ENCODE measurements at regions not wholly inside any gene's neighbourhood (a gene's known extent, or its start where the extent isn't known, plus 50 kb on each side); places are given as distances from the start of the nearest gene placed in this dataset.

DNA sequence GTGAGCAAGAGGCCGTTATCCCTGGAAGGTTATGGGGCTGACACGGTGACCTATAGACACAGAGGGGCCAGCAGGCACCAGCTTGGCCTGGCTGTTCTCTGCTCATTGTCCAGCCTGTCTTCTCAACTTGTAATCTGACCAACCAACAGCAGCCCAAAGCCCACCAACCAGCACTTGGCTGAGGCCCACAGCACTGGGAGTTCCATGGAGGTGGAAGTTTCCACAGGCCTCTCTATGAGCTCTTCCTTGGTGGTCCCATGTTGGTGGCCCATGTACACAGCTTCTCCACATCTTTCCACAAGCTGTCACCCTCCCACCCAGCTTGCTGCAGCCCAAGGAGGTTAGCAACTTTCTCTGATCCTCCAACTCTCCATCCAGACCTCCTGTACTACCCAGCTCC lies 56.2 kb upstream of the KLHL31 start:
- no peak overlapping the region for H3K4me3 ChIP-seq (ENCODE audit: low read depth, low read length)
- TF ChIP-seq, protein P1, sequence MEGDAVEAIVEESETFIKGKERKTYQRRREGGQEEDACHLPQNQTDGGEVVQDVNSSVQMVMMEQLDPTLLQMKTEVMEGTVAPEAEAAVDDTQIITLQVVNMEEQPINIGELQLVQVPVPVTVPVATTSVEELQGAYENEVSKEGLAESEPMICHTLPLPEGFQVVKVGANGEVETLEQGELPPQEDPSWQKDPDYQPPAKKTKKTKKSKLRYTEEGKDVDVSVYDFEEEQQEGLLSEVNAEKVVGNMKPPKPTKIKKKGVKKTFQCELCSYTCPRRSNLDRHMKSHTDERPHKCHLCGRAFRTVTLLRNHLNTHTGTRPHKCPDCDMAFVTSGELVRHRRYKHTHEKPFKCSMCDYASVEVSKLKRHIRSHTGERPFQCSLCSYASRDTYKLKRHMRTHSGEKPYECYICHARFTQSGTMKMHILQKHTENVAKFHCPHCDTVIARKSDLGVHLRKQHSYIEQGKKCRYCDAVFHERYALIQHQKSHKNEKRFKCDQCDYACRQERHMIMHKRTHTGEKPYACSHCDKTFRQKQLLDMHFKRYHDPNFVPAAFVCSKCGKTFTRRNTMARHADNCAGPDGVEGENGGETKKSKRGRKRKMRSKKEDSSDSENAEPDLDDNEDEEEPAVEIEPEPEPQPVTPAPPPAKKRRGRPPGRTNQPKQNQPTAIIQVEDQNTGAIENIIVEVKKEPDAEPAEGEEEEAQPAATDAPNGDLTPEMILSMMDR (IDR thresholded peaks at IDR 0.05; ENCODE audit: low read depth, low read length) = no peak
- no peak for DNase-seq (ENCODE audit: low read depth, low spot score)
- in situ Hi-C loops (cut with HindIII; ENCODE audit: low sequenced_read_pairs) = no loop called here

DNA sequence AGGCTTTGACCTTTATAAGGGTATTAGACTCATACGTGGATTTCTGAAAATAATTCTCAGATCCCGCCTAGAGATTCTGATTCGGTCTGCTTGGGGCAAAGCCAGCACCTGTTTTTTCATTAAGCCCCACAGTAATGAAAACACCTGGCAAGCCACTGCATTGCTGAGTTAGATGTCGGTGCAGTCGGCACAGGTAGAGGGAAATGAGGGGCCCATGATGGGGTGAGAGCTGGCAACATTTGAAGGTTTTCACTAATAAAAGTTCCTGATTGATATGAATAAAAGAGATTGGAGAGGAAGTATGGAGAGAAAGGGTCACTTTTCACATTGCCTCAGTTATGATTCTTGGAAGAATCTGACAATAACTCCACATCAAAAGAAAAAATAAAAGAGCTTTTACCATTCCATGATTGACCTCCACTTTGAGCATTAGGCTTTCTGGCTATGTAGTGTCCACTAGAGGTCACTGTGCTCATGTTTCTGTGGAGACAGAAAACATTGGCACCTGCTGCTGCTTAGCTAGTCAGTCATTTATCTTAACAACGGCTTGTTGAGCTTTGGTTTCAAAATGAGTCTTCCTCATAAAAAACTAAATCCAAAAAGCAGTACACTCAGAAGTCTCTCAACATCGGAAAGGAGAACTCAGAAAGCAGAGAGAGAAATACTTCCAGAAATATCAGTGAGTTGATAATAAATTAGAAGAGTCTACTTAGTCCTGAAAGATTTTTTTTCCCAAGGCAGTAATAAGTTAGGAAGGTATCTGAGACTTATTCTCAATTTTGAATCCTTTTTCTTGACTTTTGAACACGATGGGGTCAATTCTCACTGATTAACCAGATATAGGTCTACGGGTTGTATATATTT lies 53.3 kb upstream of the KLHL31 start:
- H3K4me3 ChIP-seq (ENCODE audit: low read depth, low read length) = no peak overlapping the region
- in situ Hi-C loops (cut with HindIII; ENCODE audit: low sequenced_read_pairs) = no loop called here
- TF ChIP-seq, protein P1 (IDR thresholded peaks at IDR 0.05; ENCODE audit: low read depth, low read length) = peak; percentile 88
- DNase-seq (ENCODE audit: low read depth, low spot score) = peak; percentile 64

DNA sequence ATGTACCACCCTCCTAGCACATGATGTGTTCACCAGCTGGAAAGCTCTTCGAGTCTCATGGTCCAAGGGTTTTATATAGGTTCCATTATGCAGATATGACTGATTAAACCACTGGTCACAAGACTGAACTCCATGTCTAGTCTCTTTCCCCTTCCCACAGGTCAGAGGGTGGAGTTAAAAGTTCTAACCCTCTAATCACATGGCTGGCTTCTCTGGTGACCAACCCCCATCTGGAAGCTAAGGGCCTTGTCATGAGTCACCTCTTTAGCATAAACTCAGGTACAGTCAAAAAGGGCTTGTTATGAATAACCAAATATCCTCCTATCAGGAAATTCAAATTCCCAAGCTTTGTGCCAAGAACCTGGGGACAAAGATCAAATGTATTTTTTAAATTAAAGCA lies 52.0 kb upstream of the KLHL31 start:
- in situ Hi-C loops (cut with HindIII; ENCODE audit: low sequenced_read_pairs) = no loop called here
- TF ChIP-seq, protein P1 (IDR thresholded peaks at IDR 0.05; ENCODE audit: low read depth, low read length) = no peak
- no peak for DNase-seq (ENCODE audit: low read depth, low spot score)
- no peak overlapping the region for H3K4me3 ChIP-seq (ENCODE audit: low read depth, low read length)

DNA sequence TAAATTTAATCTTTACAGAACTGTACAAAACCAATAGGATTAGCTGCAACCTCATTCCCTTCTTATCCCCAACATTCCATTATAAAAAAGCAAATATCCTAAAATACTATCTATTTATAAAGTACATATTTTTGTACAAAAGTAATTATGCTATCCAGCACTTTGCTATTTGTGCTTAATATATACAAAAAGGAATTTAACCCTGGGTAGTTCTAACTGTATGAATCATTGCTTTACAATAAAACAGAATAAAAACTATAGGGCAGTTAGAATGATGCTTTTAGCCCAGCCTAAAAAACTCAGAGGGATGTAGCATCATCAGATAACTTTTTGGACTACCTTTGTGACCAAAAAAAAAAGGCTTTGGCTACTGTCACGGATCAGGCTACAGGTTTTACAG lies 49.9 kb upstream of the KLHL31 start:
- in situ Hi-C loops (cut with HindIII; ENCODE audit: low sequenced_read_pairs) = no loop called here
- no peak overlapping the region for H3K4me3 ChIP-seq (ENCODE audit: low read depth, low read length)
- no peak for DNase-seq (ENCODE audit: low read depth, low spot score)
- TF ChIP-seq, protein P1 (IDR thresholded peaks at IDR 0.05; ENCODE audit: low read depth, low read length) = no peak
